ENCODE measurements at regions not wholly inside any gene's neighbourhood (a gene's known extent, or its start where the extent isn't known, plus 50 kb on each side); places are given as distances from the start of the nearest gene placed in this dataset.
A peak's percentile ranks its signal among the peaks of the same experiment; 100 is the strongest.
"Not testable (repeated sequence)": the region's sequence is repeated elsewhere in the genome, so short reads cannot be mapped to it uniquely, and the experiment has no call there.

GRCh38 chr2:31802711-31803110, 208.1 kb downstream of the MEMO1 start:
- DNase-seq, result peak in 1 of 2 experiments; percentile 41
- Histone ChIP-seq H3K4me3 (no peak overlapping the region), H3K27ac (no peak overlapping the region), H3K36me3 (ENCODE audit: low read depth) (no peaks in the 10 kb centered on the region), H2AFZ (no peak overlapping the region), H3K4me2 (no peak overlapping the region), H3K9me3 (ENCODE audit: insufficient read depth, low read depth) (no peaks in the 10 kb centered on the region; the same call in 1 of the 2 replicates), H4K20me1 (ENCODE audit: insufficient read depth) (no peaks in the 10 kb centered on the region), H3K79me2 (ENCODE audit: low read depth) (no peaks in the 10 kb centered on the region), H3K4me1 (replicated peaks; ENCODE audit: insufficient read depth) (no peaks in the 10 kb centered on the region), H3K27me3 (ENCODE audit: insufficient read depth, low read depth) (no peaks in the 10 kb centered on the region), H3K9me2 (ENCODE audit: insufficient read depth) (no peaks in the 10 kb centered on the region), H3F3A (ENCODE audit: insufficient read depth, low read depth) (no peaks in the 10 kb centered on the region)
- ChIA-PET CTCF (no interaction called here), POLR2A (ENCODE audit: unreplicated experiment) (no interaction called here)
- no peak for TF ChIP-seq EZH2 (IDR thresholded peaks at IDR 0.05; ENCODE audit: low read depth)
- TF ChIP-seq, protein P1, sequence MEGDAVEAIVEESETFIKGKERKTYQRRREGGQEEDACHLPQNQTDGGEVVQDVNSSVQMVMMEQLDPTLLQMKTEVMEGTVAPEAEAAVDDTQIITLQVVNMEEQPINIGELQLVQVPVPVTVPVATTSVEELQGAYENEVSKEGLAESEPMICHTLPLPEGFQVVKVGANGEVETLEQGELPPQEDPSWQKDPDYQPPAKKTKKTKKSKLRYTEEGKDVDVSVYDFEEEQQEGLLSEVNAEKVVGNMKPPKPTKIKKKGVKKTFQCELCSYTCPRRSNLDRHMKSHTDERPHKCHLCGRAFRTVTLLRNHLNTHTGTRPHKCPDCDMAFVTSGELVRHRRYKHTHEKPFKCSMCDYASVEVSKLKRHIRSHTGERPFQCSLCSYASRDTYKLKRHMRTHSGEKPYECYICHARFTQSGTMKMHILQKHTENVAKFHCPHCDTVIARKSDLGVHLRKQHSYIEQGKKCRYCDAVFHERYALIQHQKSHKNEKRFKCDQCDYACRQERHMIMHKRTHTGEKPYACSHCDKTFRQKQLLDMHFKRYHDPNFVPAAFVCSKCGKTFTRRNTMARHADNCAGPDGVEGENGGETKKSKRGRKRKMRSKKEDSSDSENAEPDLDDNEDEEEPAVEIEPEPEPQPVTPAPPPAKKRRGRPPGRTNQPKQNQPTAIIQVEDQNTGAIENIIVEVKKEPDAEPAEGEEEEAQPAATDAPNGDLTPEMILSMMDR (conservative IDR thresholded peaks at IDR 0.05), result no peak
- no TSS peak for BruUV-seq (replicated peaks)
- intact Hi-C loops (cut with micrococcal nuclease; ENCODE audit: unreplicated experiment), result no loop called here

DNA sequence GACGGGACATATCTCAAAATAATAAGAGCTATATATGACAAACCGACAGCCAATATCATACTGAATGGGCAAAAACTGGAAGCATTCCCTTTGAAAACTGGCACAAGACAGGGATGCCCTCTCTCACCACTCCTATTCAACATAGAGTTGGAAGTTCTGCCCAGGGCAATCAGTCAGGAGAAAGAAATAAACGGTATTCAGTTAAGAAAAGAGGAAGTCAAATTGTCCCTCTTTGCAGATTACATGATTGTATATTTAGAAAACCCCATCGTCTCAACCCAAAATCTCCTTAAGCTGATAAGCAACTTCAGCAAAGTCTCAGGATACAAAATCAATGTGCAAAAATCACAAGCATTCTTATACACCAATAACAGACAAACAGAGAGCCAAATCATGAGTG, 211.5 kb downstream of the MEMO1 start:
- H3K9me3 ChIP-seq (ENCODE audit: insufficient read depth, low read depth); H2AFZ ChIP-seq; H3K27me3 ChIP-seq (ENCODE audit: insufficient read depth, low read depth); H3K4me2 ChIP-seq; H3K36me3 ChIP-seq (ENCODE audit: low read depth); H3K4me1 ChIP-seq (replicated peaks; ENCODE audit: insufficient read depth); DNase-seq; CTCF ChIA-PET; BruUV-seq (replicated peaks); H3F3A ChIP-seq (ENCODE audit: insufficient read depth, low read depth); intact Hi-C loops (cut with micrococcal nuclease; ENCODE audit: unreplicated experiment); H3K79me2 ChIP-seq (ENCODE audit: low read depth); POLR2A ChIA-PET (ENCODE audit: unreplicated experiment); H3K9me2 ChIP-seq (ENCODE audit: insufficient read depth); H4K20me1 ChIP-seq (ENCODE audit: insufficient read depth); H3K27ac ChIP-seq; H3K4me3 ChIP-seq: not testable (repeated sequence)

- TF ChIP-seq, protein P1 (conservative IDR thresholded peaks at IDR 0.05), result no peak
- TF ChIP-seq EZH2 (IDR thresholded peaks at IDR 0.05; ENCODE audit: low read depth), result no peak
- H3K9me2 ChIP-seq (ENCODE audit: insufficient read depth), result 0 out of 2 replicates have a peak, but pooled peaks cover 5% of the 10 kb centered on the region
- CTCF ChIA-PET, result no interaction called here
- H3K4me3 ChIP-seq, result no peak overlapping the region
- no peaks in the 10 kb centered on the region for H4K20me1 ChIP-seq (ENCODE audit: insufficient read depth)
- peaks cover 36% of the 10 kb centered on the region for H3K9me3 ChIP-seq (ENCODE audit: insufficient read depth, low read depth)
- no peak for DNase-seq
- H3K36me3 ChIP-seq (ENCODE audit: low read depth), result peaks cover 6% of the 10 kb centered on the region; the same call in 1 of the 2 replicates
- no peak overlapping the region for H3K4me2 ChIP-seq
- H3K27ac ChIP-seq, result no peak overlapping the region
- H3K27me3 ChIP-seq (ENCODE audit: insufficient read depth, low read depth), result no peaks in the 10 kb centered on the region
- POLR2A ChIA-PET (ENCODE audit: unreplicated experiment), result no interaction called here
- H2AFZ ChIP-seq, result no peak overlapping the region
- H3K4me1 ChIP-seq (replicated peaks; ENCODE audit: insufficient read depth), result peaks cover 7% of the 10 kb centered on the region; the same call in 1 of the 2 replicates
- no peaks in the 10 kb centered on the region for H3K79me2 ChIP-seq (ENCODE audit: low read depth)
- intact Hi-C loops (cut with micrococcal nuclease; ENCODE audit: unreplicated experiment), result no loop called here
- H3F3A ChIP-seq (ENCODE audit: insufficient read depth, low read depth), result peaks cover 9% of the 10 kb centered on the region; the same call in 1 of the 2 replicates
- BruUV-seq (replicated peaks), result no TSS peak
These were observed 207.5 kb upstream of the SRD5A2 start for GRCh38 chr2:31788273-31788672.

- no peaks in the 10 kb centered on the region for H3K79me2 ChIP-seq (ENCODE audit: low read depth)
- H3K4me3 ChIP-seq, result no peak overlapping the region
- H3F3A ChIP-seq (ENCODE audit: insufficient read depth, low read depth), result peaks cover 21% of the 10 kb centered on the region
- no peaks in the 10 kb centered on the region for H3K27me3 ChIP-seq (ENCODE audit: insufficient read depth, low read depth)
- intact Hi-C loops (cut with micrococcal nuclease; ENCODE audit: unreplicated experiment), result no loop called here
- H2AFZ ChIP-seq, result no peak overlapping the region
- BruUV-seq (replicated peaks), result no TSS peak
- H3K4me2 ChIP-seq, result no peak overlapping the region
- POLR2A ChIA-PET (ENCODE audit: unreplicated experiment), result no interaction called here
- peaks cover 15% of the 10 kb centered on the region; the same call in 1 of the 2 replicates for H3K36me3 ChIP-seq (ENCODE audit: low read depth)
- H4K20me1 ChIP-seq (ENCODE audit: insufficient read depth), result no peaks in the 10 kb centered on the region
- no peak for TF ChIP-seq EZH2 (IDR thresholded peaks at IDR 0.05; ENCODE audit: low read depth)
- TF ChIP-seq, protein P1 (conservative IDR thresholded peaks at IDR 0.05), result no peak
- H3K9me2 ChIP-seq (ENCODE audit: insufficient read depth), result 0 out of 2 replicates have a peak, but pooled peaks cover under 1% of the 10 kb centered on the region
- no peak for DNase-seq
- CTCF ChIA-PET, result no interaction called here
- peaks cover 21% of the 10 kb centered on the region; the same call in 1 of the 2 replicates for H3K4me1 ChIP-seq (replicated peaks; ENCODE audit: insufficient read depth)
- peaks cover 60% of the 10 kb centered on the region for H3K9me3 ChIP-seq (ENCODE audit: insufficient read depth, low read depth)
- no peak overlapping the region for H3K27ac ChIP-seq
These were observed 205.1 kb upstream of the SRD5A2 start for GRCh38 chr2:31785876-31786275.

Data from PC-9 (cell line).